ENCODE measurements at regions not wholly inside any gene's neighbourhood (a gene's known extent, or its start where the extent isn't known, plus 50 kb on each side); places are given as distances from the start of the nearest gene placed in this dataset.

- no peaks in the 10 kb centered on the region for H3K9me3 ChIP-seq (replicated peaks; ENCODE audit: low read length)
- H3K4me1 ChIP-seq (ENCODE audit: control insufficient read depth, insufficient read depth, low read length) = no peaks in the 10 kb centered on the region
- H3K4me3 ChIP-seq (ENCODE audit: low read length) = no peak overlapping the region
- no peaks in the 10 kb centered on the region for H3K36me3 ChIP-seq (ENCODE audit: insufficient read depth, low read length)
- H3K27me3 ChIP-seq (ENCODE audit: control insufficient read depth, insufficient read depth, low read length) = no peaks in the 10 kb centered on the region
- H3K9ac ChIP-seq (ENCODE audit: low read depth, low read length) = no peak overlapping the region
- H3K4me2 ChIP-seq (ENCODE audit: low read length) = no peak overlapping the region
Measured at GRCh38 chr13:77838271-77838670, 80.4 kb downstream of the EDNRB start.

DNA sequence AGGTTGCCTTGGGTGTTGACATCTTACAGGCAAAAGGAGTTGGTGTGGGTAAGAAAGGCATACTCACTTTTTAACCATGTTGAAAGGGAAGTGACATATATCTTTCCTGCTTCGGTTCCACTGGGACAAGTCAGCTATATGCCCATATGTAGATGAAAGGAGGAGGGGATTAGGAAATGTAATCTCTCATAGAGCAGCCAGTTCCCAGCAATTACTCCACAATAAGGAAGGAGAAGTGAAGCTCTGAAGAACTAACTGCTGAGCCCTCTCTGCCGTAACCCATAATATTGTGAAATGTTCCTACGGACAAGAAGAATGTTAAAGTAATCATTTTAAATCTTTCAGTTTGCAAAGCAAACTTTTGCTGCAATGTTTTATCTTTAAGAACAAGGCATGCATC is 82.2 kb downstream of the EDNRB start:
- no peaks in the 10 kb centered on the region for H3K27me3 ChIP-seq (ENCODE audit: control insufficient read depth, insufficient read depth, low read length)
- H3K9me3 ChIP-seq (replicated peaks; ENCODE audit: low read length) = no peaks in the 10 kb centered on the region
- no peak overlapping the region for H3K9ac ChIP-seq (ENCODE audit: low read depth, low read length)
- no peak overlapping the region for H3K4me3 ChIP-seq (ENCODE audit: low read length)
- no peaks in the 10 kb centered on the region for H3K4me1 ChIP-seq (ENCODE audit: control insufficient read depth, insufficient read depth, low read length)
- H3K4me2 ChIP-seq (ENCODE audit: low read length) = no peak overlapping the region
- no peaks in the 10 kb centered on the region for H3K36me3 ChIP-seq (ENCODE audit: insufficient read depth, low read length)

DNA sequence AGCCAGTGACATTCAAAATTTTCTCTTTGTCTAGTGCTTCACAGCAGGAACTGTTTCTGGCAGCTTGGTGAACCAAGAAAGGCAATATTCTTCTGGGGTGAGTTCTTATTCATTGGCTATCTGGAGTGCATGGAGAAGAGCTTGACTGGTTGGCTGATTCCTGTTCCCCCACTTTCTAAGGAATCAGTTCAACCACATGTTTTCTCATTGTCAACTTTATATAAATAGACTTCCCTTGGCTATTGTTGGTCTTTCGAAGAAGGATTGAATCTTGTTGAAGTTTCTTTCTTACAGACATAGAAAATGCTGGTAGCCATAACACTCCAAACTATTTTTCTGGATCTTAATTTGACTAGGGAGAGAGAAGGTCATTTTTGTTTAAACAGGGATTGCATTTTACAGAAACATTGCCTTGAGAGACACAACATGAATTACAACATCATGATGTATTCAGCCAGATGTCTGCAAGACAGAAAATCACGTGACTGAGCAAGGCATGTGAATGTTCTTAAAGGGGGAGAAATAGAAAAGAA is 85.2 kb downstream of the EDNRB start:
- Histone ChIP-seq H3K27me3 (ENCODE audit: control insufficient read depth, insufficient read depth, low read length) (no peaks in the 10 kb centered on the region), H3K4me3 (ENCODE audit: low read length) (no peak overlapping the region), H3K9me3 (replicated peaks; ENCODE audit: low read length) (no peaks in the 10 kb centered on the region), H3K36me3 (ENCODE audit: insufficient read depth, low read length) (no peaks in the 10 kb centered on the region), H3K4me1 (ENCODE audit: control insufficient read depth, insufficient read depth, low read length) (peaks cover 2% of the 10 kb centered on the region), H3K9ac (ENCODE audit: low read depth, low read length) (no peak overlapping the region), H3K4me2 (ENCODE audit: low read length) (no peak overlapping the region)

- no peak overlapping the region for H3K9ac ChIP-seq (ENCODE audit: low read depth, low read length)
- H3K4me1 ChIP-seq (ENCODE audit: control insufficient read depth, insufficient read depth, low read length) = peaks cover 2% of the 10 kb centered on the region
- H3K27me3 ChIP-seq (ENCODE audit: control insufficient read depth, insufficient read depth, low read length) = no peaks in the 10 kb centered on the region
- H3K4me3 ChIP-seq (ENCODE audit: low read length) = no peak overlapping the region
- no peaks in the 10 kb centered on the region for H3K36me3 ChIP-seq (ENCODE audit: insufficient read depth, low read length)
- no peaks in the 10 kb centered on the region for H3K9me3 ChIP-seq (replicated peaks; ENCODE audit: low read length)
- H3K4me2 ChIP-seq (ENCODE audit: low read length) = no peak overlapping the region
Measured at GRCh38 chr13:77832339-77833100, 86.1 kb downstream of the EDNRB start.

GRCh38 chr13:77831866-77832265 is 86.8 kb downstream of the EDNRB start:
- H3K9me3 ChIP-seq (replicated peaks; ENCODE audit: low read length) = no peaks in the 10 kb centered on the region
- no peaks in the 10 kb centered on the region for H3K27me3 ChIP-seq (ENCODE audit: control insufficient read depth, insufficient read depth, low read length)
- H3K36me3 ChIP-seq (ENCODE audit: insufficient read depth, low read length) = no peaks in the 10 kb centered on the region
- H3K4me1 ChIP-seq (ENCODE audit: control insufficient read depth, insufficient read depth, low read length) = peaks cover 2% of the 10 kb centered on the region
- no peak overlapping the region for H3K4me3 ChIP-seq (ENCODE audit: low read length)
- no peak overlapping the region for H3K4me2 ChIP-seq (ENCODE audit: low read length)
- no peak overlapping the region for H3K9ac ChIP-seq (ENCODE audit: low read depth, low read length)

GRCh38 chr13:77829963-77830362 is 88.7 kb downstream of the EDNRB start:
- H3K9me3 ChIP-seq (replicated peaks; ENCODE audit: low read length) = no peaks in the 10 kb centered on the region
- no peak overlapping the region for H3K4me2 ChIP-seq (ENCODE audit: low read length)
- no peaks in the 10 kb centered on the region for H3K36me3 ChIP-seq (ENCODE audit: insufficient read depth, low read length)
- H3K9ac ChIP-seq (ENCODE audit: low read depth, low read length) = no peak overlapping the region
- peaks cover 2% of the 10 kb centered on the region for H3K4me1 ChIP-seq (ENCODE audit: control insufficient read depth, insufficient read depth, low read length)
- no peaks in the 10 kb centered on the region for H3K27me3 ChIP-seq (ENCODE audit: control insufficient read depth, insufficient read depth, low read length)
- H3K4me3 ChIP-seq (ENCODE audit: low read length) = no peak overlapping the region

GRCh38 chr13:77828799-77829198 is 89.8 kb downstream of the EDNRB start:
- Histone ChIP-seq H3K4me3 (ENCODE audit: low read length) (no peak overlapping the region), H3K9me3 (replicated peaks; ENCODE audit: low read length) (no peaks in the 10 kb centered on the region), H3K36me3 (ENCODE audit: insufficient read depth, low read length) (no peaks in the 10 kb centered on the region), H3K9ac (ENCODE audit: low read depth, low read length) (no peak overlapping the region), H3K4me1 (ENCODE audit: control insufficient read depth, insufficient read depth, low read length) (peaks cover 2% of the 10 kb centered on the region), H3K27me3 (ENCODE audit: control insufficient read depth, insufficient read depth, low read length) (no peaks in the 10 kb centered on the region), H3K4me2 (ENCODE audit: low read length) (peak overlapping the region; percentile 51)

DNA sequence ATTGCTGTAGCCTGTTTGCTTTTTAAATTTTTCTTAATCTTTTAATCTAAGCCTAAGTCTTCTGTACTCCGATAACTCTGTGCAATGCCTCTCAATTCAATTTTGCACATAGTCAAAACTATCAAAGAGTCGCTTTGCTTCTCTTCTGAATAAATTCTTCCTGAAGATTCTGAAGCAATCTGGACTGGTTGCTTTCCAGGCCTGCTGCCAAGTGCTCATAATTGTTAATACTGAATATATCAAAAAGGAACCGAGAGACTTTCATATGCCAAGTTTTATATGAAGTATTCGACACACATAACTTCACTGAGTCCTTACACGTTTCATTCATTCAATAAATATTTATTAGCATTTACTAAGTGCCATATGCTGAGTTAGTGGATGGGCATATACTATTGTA is 91.3 kb downstream of the EDNRB start:
- Histone ChIP-seq H3K9me3 (replicated peaks; ENCODE audit: low read length) (no peaks in the 10 kb centered on the region), H3K36me3 (ENCODE audit: insufficient read depth, low read length) (no peaks in the 10 kb centered on the region), H3K9ac (ENCODE audit: low read depth, low read length) (no peak overlapping the region), H3K4me3 (ENCODE audit: low read length) (no peak overlapping the region), H3K4me2 (ENCODE audit: low read length) (no peak overlapping the region), H3K27me3 (ENCODE audit: control insufficient read depth, insufficient read depth, low read length) (no peaks in the 10 kb centered on the region), H3K4me1 (ENCODE audit: control insufficient read depth, insufficient read depth, low read length) (peaks cover 2% of the 10 kb centered on the region)

DNA sequence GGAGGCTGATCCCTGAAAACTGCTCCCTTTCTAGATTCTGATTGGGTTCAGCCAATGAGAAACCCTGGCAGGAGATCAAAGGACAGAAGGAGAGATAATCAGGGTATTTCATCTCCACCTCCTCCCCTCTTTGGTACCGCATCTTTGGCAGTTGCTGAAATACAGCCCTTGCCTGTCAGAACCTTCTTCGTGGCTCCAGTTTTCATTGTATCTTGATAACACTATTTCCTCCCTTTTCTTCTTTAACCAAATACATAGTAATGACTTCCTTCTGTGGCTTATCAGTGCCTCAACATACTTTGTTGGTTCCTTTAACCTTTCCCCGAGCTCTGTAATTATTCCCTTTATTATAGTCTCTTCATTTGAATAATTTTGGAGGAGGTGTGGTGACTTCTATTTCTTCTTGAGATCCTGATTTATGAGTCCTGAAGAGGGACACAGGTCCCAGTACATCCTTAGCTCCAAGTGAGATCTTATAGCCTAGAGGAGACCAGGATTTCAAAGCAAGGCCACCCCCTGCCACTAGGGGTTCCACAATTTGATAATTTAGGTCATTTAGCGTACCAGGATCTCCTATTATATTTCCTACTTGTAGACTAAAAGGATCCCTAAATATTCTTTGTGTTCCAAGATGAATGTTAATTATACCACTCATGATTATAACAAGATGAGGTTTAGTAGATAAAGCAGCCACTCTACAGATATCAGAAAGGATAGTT is 98.0 kb downstream of the EDNRB start:
- no peak overlapping the region for H3K4me3 ChIP-seq (ENCODE audit: low read length)

GRCh38 chr13:77817521-77817920 is 101.1 kb downstream of the EDNRB start:
- H3K4me1 ChIP-seq (ENCODE audit: control insufficient read depth, insufficient read depth, low read length) = no peaks in the 10 kb centered on the region
- H3K4me3 ChIP-seq (ENCODE audit: low read length) = no peak overlapping the region
- no peak overlapping the region for H3K4me2 ChIP-seq (ENCODE audit: low read length)
- no peak overlapping the region for H3K9ac ChIP-seq (ENCODE audit: low read depth, low read length)
- no peaks in the 10 kb centered on the region for H3K27me3 ChIP-seq (ENCODE audit: control insufficient read depth, insufficient read depth, low read length)
- no peaks in the 10 kb centered on the region for H3K9me3 ChIP-seq (replicated peaks; ENCODE audit: low read length)
- no peaks in the 10 kb centered on the region for H3K36me3 ChIP-seq (ENCODE audit: insufficient read depth, low read length)

More for the DNA sequence above, 98.0 kb downstream of the EDNRB start:
- H3K9me3 ChIP-seq (replicated peaks; ENCODE audit: low read length) = no peaks in the 10 kb centered on the region
- H3K9ac ChIP-seq (ENCODE audit: low read depth, low read length) = no peak overlapping the region
- H3K4me1 ChIP-seq (ENCODE audit: control insufficient read depth, insufficient read depth, low read length) = no peaks in the 10 kb centered on the region
- no peaks in the 10 kb centered on the region for H3K36me3 ChIP-seq (ENCODE audit: insufficient read depth, low read length)
- no peak overlapping the region for H3K4me2 ChIP-seq (ENCODE audit: low read length)
- no peaks in the 10 kb centered on the region for H3K27me3 ChIP-seq (ENCODE audit: control insufficient read depth, insufficient read depth, low read length)

DNA sequence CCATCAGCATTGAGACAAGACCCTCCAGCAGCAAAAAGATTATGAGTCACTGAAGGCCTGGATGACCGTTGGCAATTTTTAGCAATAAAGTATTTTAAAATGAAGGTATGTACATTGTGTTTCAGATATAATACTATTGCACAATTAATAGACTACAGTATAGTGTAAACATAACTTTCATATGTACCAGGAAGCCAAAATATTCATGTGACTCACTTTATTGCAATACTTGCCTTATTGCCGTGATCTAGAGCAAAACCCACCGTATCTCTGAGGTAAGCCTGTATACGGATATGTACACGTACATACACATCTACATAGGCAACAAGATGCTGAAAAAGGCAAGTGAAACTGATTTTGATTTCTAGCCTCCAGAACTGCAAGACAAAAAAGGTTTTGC is 103.3 kb downstream of the EDNRB start:
- H3K4me2 ChIP-seq (ENCODE audit: low read length) = no peak overlapping the region
- no peak overlapping the region for H3K4me3 ChIP-seq (ENCODE audit: low read length)
- no peaks in the 10 kb centered on the region for H3K9me3 ChIP-seq (replicated peaks; ENCODE audit: low read length)
- no peaks in the 10 kb centered on the region for H3K27me3 ChIP-seq (ENCODE audit: control insufficient read depth, insufficient read depth, low read length)
- H3K4me1 ChIP-seq (ENCODE audit: control insufficient read depth, insufficient read depth, low read length) = no peaks in the 10 kb centered on the region
- H3K9ac ChIP-seq (ENCODE audit: low read depth, low read length) = no peak overlapping the region
- no peaks in the 10 kb centered on the region for H3K36me3 ChIP-seq (ENCODE audit: insufficient read depth, low read length)
